Right ventricle myocardium superior (tissue), 1 donor: ENCODE measurements at regions not wholly inside any gene's neighbourhood (a gene's known extent, or its start where the extent isn't known, plus 50 kb on each side); places are given as distances from the start of the nearest gene placed in this dataset.
"Not testable (repeated sequence)": the region's sequence is repeated elsewhere in the genome, so short reads cannot be mapped to it uniquely, and the experiment has no call there.

Experiments
- ATAC-seq: fragments of 200-7000 bp; cut with Tn5 transposase; one replicate; pipeline ENCODE4 v1.9.1; 2020; ENCODE audit warnings: mild to moderate bottlenecking; ENCODE audit not compliant: poor library complexity
- DNase-seq: peaks from one replicate; pipeline ENCODE4 v3.0.0-alpha.2; 2020
- intact Hi-C: fragments of 100-400 bp; cut with DNase I; formaldehyde crosslinking; loops from one replicate; pipeline ENCODE4 v1.11.2; 2022
- donor health status: DM: no; HTN: yes; CAD: no; lungs with severe emphysema.

GRCh38 chr11:116065986-116066385, 561.8 kb upstream of the CADM1 start:
- no peak for DNase-seq
- intact Hi-C loops, result no loop called here
- no peak for ATAC-seq

GRCh38 chr11:116065191-116065895, 561.1 kb upstream of the CADM1 start:
- intact Hi-C loops, result no loop called here
- DNase-seq, result no peak
- no peak for ATAC-seq

- no peak for DNase-seq
- intact Hi-C loops, result no loop called here
- ATAC-seq, result no peak
These were observed 558.4 kb upstream of the CADM1 start for GRCh38 chr11:116062490-116063171.

GRCh38 chr11:116062129-116062489, 557.9 kb upstream of the CADM1 start:
- DNase-seq, result no peak
- intact Hi-C loops, result no loop called here
- no peak for ATAC-seq

- intact Hi-C loops, result no loop called here
- ATAC-seq (no peak), DNase-seq (no peak)
These were observed 557.1 kb upstream of the CADM1 start for GRCh38 chr11:116061322-116061721.

DNA sequence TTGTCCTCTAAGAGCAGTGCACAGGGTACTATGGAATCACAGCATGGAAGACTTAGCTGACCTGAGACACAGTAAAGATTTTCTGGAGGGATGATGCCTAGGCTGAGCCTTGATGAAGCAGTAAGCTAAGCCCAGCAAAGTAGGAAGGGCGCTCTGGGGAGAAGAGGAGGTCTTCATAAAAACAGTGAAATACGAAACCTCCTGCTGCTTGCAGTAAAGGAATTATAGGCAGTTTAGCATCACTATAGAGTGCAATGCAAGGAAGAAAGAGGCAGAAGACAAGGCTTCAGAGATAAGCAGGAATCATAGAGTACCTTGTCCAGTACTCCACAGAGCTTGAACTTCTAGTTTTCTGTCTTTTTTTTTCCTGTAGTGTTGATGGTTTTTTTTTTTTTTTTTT, 555.7 kb upstream of the CADM1 start:
- intact Hi-C loops, result no loop called here
- DNase-seq (no peak), ATAC-seq (no peak)

DNA sequence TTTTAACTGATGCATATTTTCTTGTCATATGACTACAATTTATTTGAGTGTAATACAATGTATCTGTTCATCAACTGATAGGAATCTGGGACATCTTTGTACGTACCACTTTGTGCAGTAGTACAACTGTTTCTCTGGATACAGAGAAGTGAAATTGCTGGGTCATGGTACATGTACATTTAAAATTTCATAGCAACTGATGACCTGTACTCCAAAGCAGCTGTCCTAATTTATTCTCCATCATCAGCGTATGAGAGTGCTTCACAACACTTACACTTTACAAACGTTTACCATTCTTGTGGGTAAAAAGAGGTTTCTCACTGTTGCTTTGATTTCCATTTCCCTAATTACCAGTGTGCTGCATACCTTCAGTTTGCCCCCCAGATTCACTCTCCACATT, 552.8 kb upstream of the CADM1 start:
- intact Hi-C loops, result no loop called here
- DNase-seq, result no peak
- ATAC-seq, result no peak

GRCh38 chr11:116055064-116055463, 550.8 kb upstream of the CADM1 start:
- intact Hi-C loops, result no loop called here
- ATAC-seq, result no peak

DNA sequence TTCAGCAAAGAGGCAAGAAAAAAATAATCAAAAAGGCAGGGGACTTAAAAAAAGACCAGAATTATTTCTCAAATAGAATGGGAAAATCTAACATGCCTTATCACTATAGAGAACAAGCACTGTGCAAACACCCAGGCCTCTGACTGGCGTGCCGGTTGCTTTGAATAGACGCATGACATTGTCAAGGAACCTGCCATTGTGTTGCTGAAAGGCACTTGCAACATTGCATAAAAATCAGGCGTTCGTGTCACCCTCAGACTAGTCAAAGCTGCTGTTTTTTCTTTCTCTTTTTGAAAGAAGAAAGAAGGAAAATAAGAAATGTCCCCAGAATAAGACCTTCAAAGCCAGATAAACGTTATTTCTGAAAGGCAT, 549.3 kb upstream of the CADM1 start:
- no peak for DNase-seq
- ATAC-seq, result no peak
- intact Hi-C loops, result no loop called here

More at GRCh38 chr11:116055064-116055463, 550.8 kb upstream of the CADM1 start:
- DNase-seq, result no peak

- no peak for DNase-seq
- intact Hi-C loops, result no loop called here
- no peak for ATAC-seq
These were observed 548.7 kb upstream of the CADM1 start for GRCh38 chr11:116052603-116053547.

GRCh38 chr11:116051494-116051893, 547.3 kb upstream of the CADM1 start:
- ATAC-seq, result no peak
- DNase-seq, result no peak
- intact Hi-C loops, result no loop called here

- intact Hi-C loops, result no loop called here
- ATAC-seq, result no peak
- DNase-seq, result no peak
These were observed 545.2 kb upstream of the CADM1 start for GRCh38 chr11:116049383-116049782.

- ATAC-seq (no peak), DNase-seq (no peak)
- intact Hi-C loops, result no loop called here
These were observed 541.9 kb upstream of the CADM1 start for GRCh38 chr11:116046127-116046526.

DNA sequence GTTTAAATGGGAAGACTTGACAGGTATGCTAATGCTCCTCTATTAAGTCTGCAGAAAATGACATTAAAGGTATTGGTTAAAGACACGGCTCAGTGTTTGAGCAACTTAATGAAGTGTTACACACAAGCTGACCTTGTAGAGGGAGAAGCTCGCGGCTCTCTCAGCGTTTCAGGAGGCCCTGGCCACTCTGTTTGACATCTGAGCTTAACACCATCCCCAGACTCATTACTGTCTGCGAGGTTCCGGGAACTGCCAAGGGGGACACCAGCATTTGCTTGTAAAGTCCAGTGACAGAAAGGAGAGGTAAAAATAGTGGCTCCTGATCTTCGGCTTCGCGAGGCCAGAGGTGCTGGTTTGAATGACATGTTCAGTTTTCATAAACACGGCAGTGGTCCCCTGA, 540.7 kb upstream of the CADM1 start:
- ATAC-seq, result no peak
- intact Hi-C loops, result no loop called here
- DNase-seq, result no peak

- intact Hi-C loops, result no loop called here
- ATAC-seq (no peak), DNase-seq (no peak)
These were observed 540.3 kb upstream of the CADM1 start for GRCh38 chr11:116044520-116044919.

GRCh38 chr11:116043857-116044256, 539.6 kb upstream of the CADM1 start:
- no peak for ATAC-seq
- DNase-seq, result no peak
- intact Hi-C loops, result no loop called here

- DNase-seq, ATAC-seq, intact Hi-C loops: not testable (repeated sequence)
These were observed 538.8 kb upstream of the CADM1 start for GRCh38 chr11:116043059-116043458.

- intact Hi-C loops, result no loop called here
- DNase-seq (no peak), ATAC-seq (no peak)
These were observed 537.9 kb upstream of the CADM1 start for GRCh38 chr11:116042146-116042545.

DNA sequence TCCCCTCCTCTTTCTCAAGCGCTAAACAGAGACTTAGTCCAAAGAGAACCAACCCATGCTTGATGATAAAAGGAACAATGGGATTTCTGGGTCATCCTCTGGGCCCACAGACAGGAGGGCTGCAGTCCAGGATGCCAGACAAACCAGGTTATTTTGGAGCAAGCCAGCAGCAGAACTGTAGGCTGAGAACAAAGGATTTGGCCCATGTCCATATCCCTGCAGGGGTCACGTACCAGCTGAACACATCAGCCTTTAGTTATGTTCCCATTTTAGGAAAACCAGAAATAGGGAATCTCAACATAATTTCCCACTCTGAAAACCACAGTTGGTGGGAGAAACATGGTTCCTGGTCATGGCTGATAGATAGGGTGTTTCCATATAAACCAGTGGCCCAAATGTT, 533.6 kb upstream of the CADM1 start:
- intact Hi-C loops, result no loop called here
- no peak for DNase-seq
- ATAC-seq, result no peak

DNA sequence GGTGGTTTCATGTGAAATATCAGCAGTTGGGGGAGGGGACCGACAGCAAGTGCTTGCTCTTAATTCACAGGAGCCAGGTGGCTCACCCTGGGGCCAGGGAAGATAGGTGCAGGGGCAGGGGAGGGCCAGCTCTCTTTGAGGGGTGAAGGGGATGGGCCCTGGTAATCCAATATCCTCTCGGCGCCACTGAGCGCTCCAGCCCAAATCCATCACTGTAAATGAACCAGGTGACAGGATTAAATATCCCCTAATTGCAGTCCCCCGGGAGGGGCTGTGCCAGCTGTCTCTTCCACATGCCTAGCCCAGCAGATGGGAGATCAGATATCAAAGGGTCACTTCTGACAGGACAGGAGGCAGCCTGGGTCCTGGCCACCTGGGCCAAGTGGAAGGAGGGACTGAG, 531.8 kb upstream of the CADM1 start:
- DNase-seq (no peak), ATAC-seq (no peak)
- intact Hi-C loops, result no loop called here
